ENCODE measurements at regions not wholly inside any gene's neighbourhood (a gene's known extent, or its start where the extent isn't known, plus 50 kb on each side); places are given as distances from the start of the nearest gene placed in this dataset.

- TF ChIP-seq SATB2 (CRISPR knock-in tag; IDR thresholded peaks at IDR 0.05): no peak
- TF ChIP-seq CREM (IDR thresholded peaks at IDR 0.05): no peak
- TF ChIP-seq CREM (CRISPR knock-in tag; IDR thresholded peaks at IDR 0.05): no peak
- TF ChIP-seq ATM (IDR thresholded peaks at IDR 0.05; ENCODE audit: borderline replicate concordance): no peak
Measured at GRCh38 chr6:49025273-49026240, 437.5 kb downstream of the MMUT start.
